ENCODE measurements at regions not wholly inside any gene's neighbourhood (a gene's known extent, or its start where the extent isn't known, plus 50 kb on each side); places are given as distances from the start of the nearest gene placed in this dataset.

- TF ChIP-seq POLR2A (IDR thresholded peaks at IDR 0.05) (no peak), CTCF (IDR thresholded peaks at IDR 0.05) (no peak)
Observed at GRCh38 chr3:23079976-23080375, 123.2 kb upstream of the UBE2E2 start.
